Heart left ventricle (tissue), 16 donors: ENCODE measurements at regions not wholly inside any gene's neighbourhood (a gene's known extent, or its start where the extent isn't known, plus 50 kb on each side); places are given as distances from the start of the nearest gene placed in this dataset.

ENCODE experiments used
- ATAC-seq, 4 donors: fragments of 200-7000 bp; cut with Tn5 transposase; one replicate each; pipeline ENCODE4 v1.9.1; 2020 to 2022; ENCODE audit warnings: moderate library complexity in 4 of 4, mild to moderate bottlenecking in 3 of 4, moderate number of reproducible peaks in 1 of 4
- DNase-seq, 5 donors: peaks; one replicate each; pipeline ENCODE4 v3.0.0-alpha.2; 2020
- H3K27ac ChIP-seq, 12 donors: fragments of 200-600 bp; sonication (generic) in 4 of 12; one replicate each; pipeline versions ENCODE4 v1.5.0 to v1.8.0; 2016 to 2022; ENCODE audit warnings: mild to moderate bottlenecking in 2 of 12
- H3K27me3 ChIP-seq, 9 donors: fragments of 200-600 bp; sonication (generic) in 2 of 9; one replicate each; pipeline versions ENCODE4 v1.5.1 to v1.8.0; 2016 to 2022; ENCODE audit warnings: mild to moderate bottlenecking in 3 of 9
- H3K36me3 ChIP-seq, 9 donors: fragments of 200-600 bp; sonication (generic) in 2 of 9; one replicate each; pipeline versions ENCODE4 v1.5.0 to v1.8.0; 2018 to 2022; ENCODE audit warnings: mild to moderate bottlenecking in 2 of 9
- H3K4me1 ChIP-seq, 12 donors: fragments of 200-600 bp; sonication (generic) in 4 of 12; one replicate each; pipeline versions ENCODE4 v1.5.0 to v1.8.0; 2016 to 2022; ENCODE audit warnings: mild to moderate bottlenecking in 3 of 12
- H3K4me3 ChIP-seq, 12 donors: fragments of 200-600 bp; sonication (generic) in 4 of 12; one replicate each; pipeline versions ENCODE4 v1.5.0 to v1.8.0; 2017 to 2022; ENCODE audit warnings: mild to moderate bottlenecking in 9 of 12, moderate library complexity in 4 of 12
- H3K9me3 ChIP-seq, 12 donors: fragments of 200-600 bp; sonication (generic) in 4 of 12; one replicate each; pipeline versions ENCODE4 v1.5.0 to v1.8.0; 2016 to 2022; ENCODE audit warnings: mild to moderate bottlenecking in 1 of 12
- CTCF ChIP-seq, 12 donors: fragments of 200-600 bp; sonication (generic) in 4 of 12; IDR thresholded peaks; one replicate each; pipeline versions ENCODE4 v1.5.0 to v1.8.0; 2018 to 2022; ENCODE audit warnings: antibody characterized with exemption in 12 of 12, mild to moderate bottlenecking in 5 of 12
- POLR2A ChIP-seq, 2 donors: fragments of 450-650 bp; IDR thresholded peaks; one replicate each; pipeline ENCODE4 v1.6.1; 2017; ENCODE audit warnings: antibody characterized with exemption in 2 of 2, mild to moderate bottlenecking in 2 of 2, moderate library complexity in 2 of 2
- WGBS, 4 donors: extraction: QIAGEN DNeasy Blood & Tissue Kit in 2 of 4; methylation state at CpG; one replicate each; pipeline versions ENCODE4 v1.1.5 to v1.1.7; 2013 to 2018; 5-methylcytosine and 5-hydroxymethylcytosine counted together
- intact Hi-C, 10 donors: fragments of 100-400 bp; cut with DNase I; formaldehyde crosslinking; loops; one replicate each; pipeline versions ENCODE4 v1.11.1 to v1.14.2; 2022
- donor health status: ischemic (EF 13 %, LVEDD 7.1; RV severe dilation, severe dysfunction).
- donor health status: healthy with polysubstance abuse.
- donor health status: DM: no; HTN: yes; CAD: no.
- donor health status: DM: no; HTN: no; CAD: no.
- donor health status: ischemic (EF 25% LVEDD 6.9; RV normal size, moderate dysfunction).
- donor health status: ischemic (EF 25% LVEDD 5.7; RV mildly dilated, moderate dysfunction).
- donor health status: healthy.
- donor health status: DM: yes; HTN: yes; CAD: no.
- donor health status: ischemic (EF 35%, LVEDD 5.7; RV mildly dilated, moderate dysfunction).
- donor health status: nonischemic (EF 11% LVEDD 7.7; RV severe dilation, severe dysfunction).
- donor health status: DM: yes; HTN: yes; CAD: no.
- donor health status: PGD.
- donor health status: ischemic (EF 29% LVEDD 5.4; RV normal size, mild dysfunction).
- donor health status: nonischemic (EF 23%, LVEDD 6.1; RV moderate dilation, normal function).

DNA sequence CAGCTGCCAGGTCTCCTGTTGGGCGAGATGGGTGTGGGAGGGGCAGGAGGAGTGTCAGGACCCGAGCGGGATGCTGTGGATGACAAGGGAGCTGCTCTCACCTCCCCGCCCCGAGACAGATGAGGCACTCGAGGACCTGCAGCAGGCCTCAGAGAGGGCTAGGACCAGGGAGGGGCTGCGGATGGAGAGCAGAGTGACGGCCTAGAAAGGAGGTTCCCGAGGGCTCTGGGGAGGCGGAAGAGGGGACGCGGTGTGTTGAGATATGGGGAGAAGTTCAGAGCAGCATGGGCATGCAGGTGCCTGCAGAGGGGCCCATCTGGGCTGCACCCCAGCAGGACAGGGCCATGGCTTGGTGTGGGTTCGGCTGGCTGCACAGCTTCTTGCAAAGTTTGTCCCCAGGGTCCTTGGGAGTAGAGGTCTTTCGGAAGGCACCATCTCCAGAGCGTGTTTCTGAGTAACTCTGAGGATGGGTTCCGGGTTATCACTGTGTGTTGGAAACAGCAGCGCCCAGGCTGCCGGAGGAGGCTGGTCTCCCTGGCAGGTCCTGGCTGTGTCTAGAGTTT lies 104.6 kb downstream of the PAX1 start:
- Histone ChIP-seq H3K36me3 (no peaks in the 10 kb centered on the region), H3K4me3 (no peak overlapping the region), H3K27me3 (peaks cover 0 to 24% (median 0%) of the 10 kb centered on the region in 9 donors), H3K4me1 (no peaks in the 10 kb centered on the region), H3K9me3 (no peaks in the 10 kb centered on the region), H3K27ac (no peak overlapping the region)
- TF ChIP-seq POLR2A (IDR thresholded peaks at IDR 0.05), result no peak
- TF ChIP-seq CTCF (IDR thresholded peaks at IDR 0.05), result no peak
- intact Hi-C loops, result loop anchor here in 9 of 10 donors (2.0 to 10.0 kb wide), 8 partner anchors 292 to 502 kb away; no protein-coding TSS in a partner anchor
- no peak for DNase-seq
- no peak for ATAC-seq
- 86 to 92% (median 88%) methylated on average over 17 to 18 of the region's 18 CpGs for WGBS, 4 donors

- no peaks in the 10 kb centered on the region for H3K4me1 ChIP-seq
- peak in 4 of 5 donors; percentile 18 to 76 (median 42) for DNase-seq
- 39 to 46% (median 43%) methylated on average over 31 of the region's 31 CpGs for WGBS, 4 donors
- intact Hi-C loops, result loop anchor here in 9 of 10 donors (2.0 to 10.0 kb wide), 8 partner anchors 293 to 503 kb away; no protein-coding TSS in a partner anchor
- H3K9me3 ChIP-seq, result no peaks in the 10 kb centered on the region
- H3K27me3 ChIP-seq, result peaks cover 0 to 24% (median 0%) of the 10 kb centered on the region in 9 donors
- no peak overlapping the region for H3K27ac ChIP-seq
- TF ChIP-seq POLR2A (IDR thresholded peaks at IDR 0.05), result no peak
- TF ChIP-seq CTCF (IDR thresholded peaks at IDR 0.05), result peak; percentile 47 to 84 (median 73)
- no peak overlapping the region for H3K4me3 ChIP-seq
- H3K36me3 ChIP-seq, result no peaks in the 10 kb centered on the region
- ATAC-seq, result peak in 2 of 4 donors; percentile 34 to 42
Observed at GRCh38 chr20:21808863-21809664, 103.6 kb downstream of the PAX1 start.

- ATAC-seq, result no peak
- intact Hi-C loops, result loop anchor here in 9 of 10 donors (2.0 to 10.0 kb wide), 8 partner anchors 294 to 504 kb away; no protein-coding TSS in a partner anchor
- peaks cover 0 to 24% (median 0%) of the 10 kb centered on the region in 9 donors for H3K27me3 ChIP-seq
- TF ChIP-seq POLR2A (IDR thresholded peaks at IDR 0.05), result no peak
- TF ChIP-seq CTCF (IDR thresholded peaks at IDR 0.05), result no peak
- no peaks in the 10 kb centered on the region for H3K9me3 ChIP-seq
- no peaks in the 10 kb centered on the region for H3K36me3 ChIP-seq
- WGBS, 4 donors, result 71 to 81% (median 73%) methylated on average over 3 of the region's 3 CpGs
- no peak overlapping the region for H3K27ac ChIP-seq
- DNase-seq, result no peak
- no peaks in the 10 kb centered on the region for H3K4me1 ChIP-seq
- no peak overlapping the region for H3K4me3 ChIP-seq
Observed at GRCh38 chr20:21808139-21808538, 102.7 kb downstream of the PAX1 start.

GRCh38 chr20:21804802-21805201 lies 99.3 kb downstream of the PAX1 start:
- TF ChIP-seq POLR2A (IDR thresholded peaks at IDR 0.05), result no peak
- no peak for TF ChIP-seq CTCF (IDR thresholded peaks at IDR 0.05)
- 85 to 93% (median 89%) methylated on average over 8 of the region's 8 CpGs for WGBS, 4 donors
- intact Hi-C loops, result loop anchor here in 9 of 10 donors (5.0 to 10.0 kb wide), 7 partner anchors 297 to 507 kb away; no protein-coding TSS in a partner anchor

More at GRCh38 chr20:21804802-21805201, 99.3 kb downstream of the PAX1 start:
- DNase-seq (no peak), ATAC-seq (no peak)
- peaks cover 0 to 3% (median 0%) of the 10 kb centered on the region in 12 donors for H3K9me3 ChIP-seq
- H3K4me1 ChIP-seq, result no peaks in the 10 kb centered on the region
- H3K4me3 ChIP-seq, result no peak overlapping the region
- no peak overlapping the region for H3K27ac ChIP-seq
- H3K27me3 ChIP-seq, result peaks cover 0 to 19% (median 0%) of the 10 kb centered on the region in 9 donors
- no peaks in the 10 kb centered on the region for H3K36me3 ChIP-seq
